HFFc6 (cell line): ENCODE measurements at regions not wholly inside any gene's neighbourhood (a gene's known extent, or its start where the extent isn't known, plus 50 kb on each side); places are given as distances from the start of the nearest gene placed in this dataset.

Source experiments
- DNase-seq: peaks from one replicate; pipeline ENCODE4 v3.0.0-alpha.2; 2018
- H3K27ac Mint-ChIP-seq: 2 replicates; pipeline ENCODE4 v1.8.0; 2020; ENCODE audit warnings: mild to moderate bottlenecking, mixed read lengths
- H3K27me3 Mint-ChIP-seq: 2 replicates; pipeline ENCODE4 v1.8.0; 2021; ENCODE audit warnings: mild to moderate bottlenecking, moderate library complexity, mixed read lengths; ENCODE audit not compliant: insufficient read depth
- H3K36me3 Mint-ChIP-seq: 2 replicates; pipeline ENCODE4 v1.8.0; 2021; ENCODE audit warnings: low read depth, mixed read lengths
- H3K4me1 Mint-ChIP-seq: 2 replicates; pipeline ENCODE4 v1.8.0; 2020; ENCODE audit warnings: low read depth, mixed read lengths
- H3K4me3 Mint-ChIP-seq: 2 replicates; pipeline ENCODE4 v1.8.0; 2020; ENCODE audit warnings: mild to moderate bottlenecking, moderate library complexity, mixed read lengths
- H3K9me3 Mint-ChIP-seq: 2 replicates; pipeline ENCODE4 v1.8.0; 2020; ENCODE audit warnings: mild to moderate bottlenecking, mixed read lengths
- CTCF ChIP-seq: fragments of 200-600 bp; sonication (generic); IDR thresholded peaks from 2 replicates; pipeline ENCODE4 v1.5.0; 2021; ENCODE audit warnings: antibody characterized with exemption, mild to moderate bottlenecking

- no peak overlapping the region for H3K4me3 Mint-ChIP-seq
- no peak for TF ChIP-seq CTCF
- no peaks in the 10 kb centered on the region for H3K36me3 Mint-ChIP-seq
Measured at GRCh38 chr1:96983866-96984265, 262.3 kb downstream of the PTBP2 start.

GRCh38 chr1:96987186-96987703, 265.7 kb downstream of the PTBP2 start:
- TF ChIP-seq CTCF = no peak
- Mint-ChIP-seq H3K9me3 (no peaks in the 10 kb centered on the region), H3K4me1 (peaks cover 2% of the 10 kb centered on the region), H3K4me3 (no peak overlapping the region), H3K27me3 (peaks cover 1% of the 10 kb centered on the region; the same call in 1 of the 2 replicates), H3K36me3 (no peaks in the 10 kb centered on the region), H3K27ac (no peak overlapping the region)
- DNase-seq = no peak

More at GRCh38 chr1:96983866-96984265, 262.3 kb downstream of the PTBP2 start:
- no peak for DNase-seq
- Mint-ChIP-seq H3K27ac (no peak overlapping the region), H3K27me3 (peaks cover 1% of the 10 kb centered on the region; the same call in 1 of the 2 replicates), H3K9me3 (no peaks in the 10 kb centered on the region), H3K4me1 (peaks cover 22% of the 10 kb centered on the region)

- Mint-ChIP-seq H3K4me3 (no peak overlapping the region), H3K9me3 (no peaks in the 10 kb centered on the region), H3K4me1 (peaks cover 20% of the 10 kb centered on the region), H3K27me3 (peaks cover 1% of the 10 kb centered on the region; the same call in 1 of the 2 replicates), H3K36me3 (no peaks in the 10 kb centered on the region), H3K27ac (no peak overlapping the region)
- DNase-seq = no peak
- no peak for TF ChIP-seq CTCF
Measured at GRCh38 chr1:96989302-96989701, 267.7 kb downstream of the PTBP2 start.

GRCh38 chr1:96990136-96990535, 268.6 kb downstream of the PTBP2 start:
- no peaks in the 10 kb centered on the region for H3K36me3 Mint-ChIP-seq
- no peaks in the 10 kb centered on the region for H3K9me3 Mint-ChIP-seq
- TF ChIP-seq CTCF = no peak
- H3K4me3 Mint-ChIP-seq = no peak overlapping the region
- peaks cover 20% of the 10 kb centered on the region for H3K4me1 Mint-ChIP-seq
- peaks cover 1% of the 10 kb centered on the region; the same call in 1 of the 2 replicates for H3K27me3 Mint-ChIP-seq
- DNase-seq = no peak
- no peak overlapping the region for H3K27ac Mint-ChIP-seq

GRCh38 chr1:96991261-96991660, 269.7 kb downstream of the PTBP2 start:
- Mint-ChIP-seq H3K36me3 (no peaks in the 10 kb centered on the region), H3K4me1 (peaks cover 31% of the 10 kb centered on the region), H3K9me3 (no peaks in the 10 kb centered on the region), H3K4me3 (no peak overlapping the region), H3K27me3 (peaks cover 1% of the 10 kb centered on the region; the same call in 1 of the 2 replicates), H3K27ac (no peak overlapping the region)
- TF ChIP-seq CTCF = no peak
- DNase-seq = no peak

- H3K9me3 Mint-ChIP-seq = no peaks in the 10 kb centered on the region
- H3K27ac Mint-ChIP-seq = peak overlapping the region; percentile 8; the same call in 1 of the 2 replicates
- TF ChIP-seq CTCF = no peak
Measured at GRCh38 chr1:96992871-96993270, 271.3 kb downstream of the PTBP2 start.

More at GRCh38 chr1:96992871-96993270, 271.3 kb downstream of the PTBP2 start:
- Mint-ChIP-seq H3K4me3 (no peak overlapping the region), H3K36me3 (no peaks in the 10 kb centered on the region), H3K4me1 (peaks cover 41% of the 10 kb centered on the region), H3K27me3 (peaks cover 1% of the 10 kb centered on the region; the same call in 1 of the 2 replicates)
- peak; percentile 51 for DNase-seq
